Common myeloid progenitor, CD34-positive (primary cell): ENCODE measurements at regions not wholly inside any gene's neighbourhood (a gene's known extent, or its start where the extent isn't known, plus 50 kb on each side); places are given as distances from the start of the nearest gene placed in this dataset.

ENCODE experiments used
- CTCF ChIA-PET: fragments of 350-600 bp; sonication (Branson Sonifier 250); formaldehyde crosslinking; loops from one replicate; lab custom pipeline; 2021; ENCODE audit warnings: antibody characterized with exemption; lab: Charles Lee
- POLR2A ChIA-PET: fragments of 350-600 bp; sonication (Branson Sonifier 250); formaldehyde crosslinking; loops from one replicate; lab custom pipeline; 2021; ENCODE audit warnings: antibody characterized with exemption; lab: Charles Lee
- DNase-seq, 3 donors: peaks; one replicate each; pipeline versions ENCODE4 v3.0.0 to v3.0.0-alpha.2; 2013
- H3K27ac ChIP-seq, 2 experiments: 1 replicate in 1 of 2; 2 replicates in 1 of 2; pipeline ENCODE4 v1.7.0; 2013; ENCODE audit warnings: inconsistent platforms in 2 of 2, low read length in 2 of 2, mild to moderate bottlenecking in 2 of 2, low read depth in 1 of 2, moderate library complexity in 1 of 2; ENCODE audit not compliant: severe bottlenecking in 2 of 2, insufficient read depth in 1 of 2, poor library complexity in 1 of 2
- H3K27me3 ChIP-seq, 5 experiments: replicated peaks in 2 of 5; 1 replicate in 3 of 5; 2 replicates in 2 of 5; pipeline versions ENCODE4 v1.6.1 to v1.7.0; 2013; ENCODE audit warnings: low read length in 4 of 5, mild to moderate bottlenecking in 2 of 5, moderate library complexity in 2 of 5, inconsistent platforms in 1 of 5; ENCODE audit not compliant: insufficient read depth in 5 of 5, control insufficient read depth in 4 of 5
- H3K36me3 ChIP-seq, 4 experiments: 1 replicate in 2 of 4; 2 replicates in 2 of 4; pipeline versions ENCODE4 v1.6.1 to v1.7.0; 2013; ENCODE audit warnings: low read length in 3 of 4, control low read depth in 1 of 4, mild to moderate bottlenecking in 1 of 4; ENCODE audit not compliant: control insufficient read depth in 4 of 4, insufficient read depth in 4 of 4
- H3K4me1 ChIP-seq, 4 experiments: 1 replicate in 3 of 4; 2 replicates in 1 of 4; pipeline versions ENCODE4 v1.6.1 to v1.7.1; 2013; ENCODE audit warnings: low read length in 3 of 4, mild to moderate bottlenecking in 3 of 4, control low read depth in 1 of 4, inconsistent platforms in 1 of 4, moderate library complexity in 1 of 4; ENCODE audit not compliant: control insufficient read depth in 4 of 4, insufficient read depth in 4 of 4; ENCODE audit errors: control extremely low read depth in 1 of 4
- H3K4me3 ChIP-seq, 7 experiments: 1 replicate in 4 of 7; 2 replicates in 3 of 7; pipeline versions ENCODE4 v1.5.1 to v1.7.0; 2013; ENCODE audit warnings: mild to moderate bottlenecking in 7 of 7, low read length in 6 of 7, moderate library complexity in 6 of 7, inconsistent platforms in 2 of 7, low read depth in 2 of 7, control low read depth in 1 of 7; ENCODE audit not compliant: insufficient read depth in 4 of 7, control insufficient read depth in 1 of 7; ENCODE audit errors: extremely low read depth in 1 of 7
- H3K9me3 ChIP-seq, 5 experiments: 1 replicate in 4 of 5; 2 replicates in 1 of 5; pipeline versions ENCODE4 v1.6.1 to v1.7.1; 2013; ENCODE audit warnings: low read length in 4 of 5, mild to moderate bottlenecking in 2 of 5, inconsistent platforms in 1 of 5, low read depth in 1 of 5, moderate library complexity in 1 of 5; ENCODE audit not compliant: control insufficient read depth in 4 of 5, insufficient read depth in 2 of 5; ENCODE audit errors: control extremely low read depth in 1 of 5
- WGBS: methylation state at CpG from one replicate; pipeline ENCODE4 v1.1.5; 2013; ENCODE audit not compliant: insufficient coverage; 5-methylcytosine and 5-hydroxymethylcytosine counted together

DNA sequence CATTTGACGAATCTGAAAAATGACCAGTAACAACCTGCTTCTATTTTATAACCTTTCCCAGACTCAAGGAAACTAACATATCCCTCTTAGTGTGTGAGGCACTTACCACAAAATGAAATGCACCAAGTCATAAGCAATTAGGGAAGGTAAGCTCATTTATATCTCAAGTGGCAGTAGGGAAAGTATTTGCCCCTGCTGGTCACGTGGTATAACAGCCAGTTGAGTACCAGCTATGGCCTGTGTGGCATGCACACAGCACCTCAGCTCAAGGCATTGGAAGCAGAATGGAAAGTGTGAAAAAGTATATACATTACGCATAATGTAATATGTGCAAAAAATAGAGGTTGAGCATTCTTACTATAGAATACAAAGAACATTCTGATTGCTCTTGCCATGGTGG lies 178.3 kb upstream of the GYPA start:
- Histone ChIP-seq H3K4me1 (no peaks in the 10 kb centered on the region), H3K4me3 (no peak overlapping the region), H3K9me3 (peaks cover 0 to 10% (median 4%) of the 10 kb centered on the region in 5 experiments), H3K27ac (no peak overlapping the region), H3K27me3 (no peaks in the 10 kb centered on the region), H3K36me3 (no peaks in the 10 kb centered on the region)
- ChIA-PET POLR2A (no interaction called here), CTCF (no interaction called here)
- no peak for DNase-seq
- 40% methylated on average over 1 of the region's 3 CpGs for WGBS

GRCh38 chr4:144336633-144337032 lies 196.1 kb upstream of the GYPA start:
- 89% methylated on average over 1 of the region's 1 CpG for WGBS
- Histone ChIP-seq H3K36me3 (no peaks in the 10 kb centered on the region), H3K4me1 (peaks cover 0 to 31% (median 11%) of the 10 kb centered on the region in 4 experiments), H3K27me3 (no peaks in the 10 kb centered on the region), H3K27ac (no peak overlapping the region), H3K4me3 (no peak overlapping the region), H3K9me3 (peaks cover 0 to 2% (median 0%) of the 10 kb centered on the region in 5 experiments)
- no peak for DNase-seq
- CTCF ChIA-PET = no interaction called here
- POLR2A ChIA-PET = no interaction called here

- no peaks in the 10 kb centered on the region for H3K27me3 ChIP-seq
- ChIA-PET POLR2A (no interaction called here), CTCF (no interaction called here)
- H3K4me3 ChIP-seq = no peak overlapping the region
- DNase-seq = peak; percentile 53 to 87 (median 83)
- peaks cover 0 to 3% (median 0%) of the 10 kb centered on the region in 5 experiments for H3K9me3 ChIP-seq
- H3K4me1 ChIP-seq = peaks cover 0 to 31% (median 11%) of the 10 kb centered on the region in 4 experiments
- H3K36me3 ChIP-seq = no peaks in the 10 kb centered on the region
- H3K27ac ChIP-seq = no peak overlapping the region
Observed at GRCh38 chr4:144338148-144338547, 197.6 kb upstream of the GYPA start.

DNA sequence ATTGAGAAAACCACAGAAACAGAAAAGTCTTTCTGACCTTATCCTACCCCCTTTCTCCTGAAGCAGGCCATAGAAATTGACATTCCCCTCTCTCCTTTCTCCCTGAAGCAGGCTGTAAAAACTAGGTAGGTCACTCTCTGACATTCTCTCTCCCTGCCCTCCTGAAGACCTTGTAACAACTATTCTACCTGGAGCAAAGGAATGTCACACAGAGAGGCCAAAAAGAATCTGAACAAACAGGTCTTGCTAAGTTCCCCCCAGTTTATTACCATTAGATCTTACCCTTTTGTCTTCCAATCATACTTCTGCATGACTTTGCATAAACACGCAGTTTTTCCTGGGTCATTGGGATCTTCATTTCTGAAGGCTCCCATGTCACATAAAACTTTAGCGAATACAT lies 198.3 kb upstream of the GYPA start:
- Histone ChIP-seq H3K27me3 (no peaks in the 10 kb centered on the region), H3K27ac (no peak overlapping the region), H3K9me3 (peaks cover 0 to 3% (median 0%) of the 10 kb centered on the region in 5 experiments), H3K4me1 (peaks cover 0 to 31% (median 11%) of the 10 kb centered on the region in 4 experiments), H3K4me3 (no peak overlapping the region), H3K36me3 (no peaks in the 10 kb centered on the region)
- ChIA-PET POLR2A (no interaction called here), CTCF (no interaction called here)
- no peak for DNase-seq
- WGBS = 67% methylated on average over 2 of the region's 2 CpGs

DNA sequence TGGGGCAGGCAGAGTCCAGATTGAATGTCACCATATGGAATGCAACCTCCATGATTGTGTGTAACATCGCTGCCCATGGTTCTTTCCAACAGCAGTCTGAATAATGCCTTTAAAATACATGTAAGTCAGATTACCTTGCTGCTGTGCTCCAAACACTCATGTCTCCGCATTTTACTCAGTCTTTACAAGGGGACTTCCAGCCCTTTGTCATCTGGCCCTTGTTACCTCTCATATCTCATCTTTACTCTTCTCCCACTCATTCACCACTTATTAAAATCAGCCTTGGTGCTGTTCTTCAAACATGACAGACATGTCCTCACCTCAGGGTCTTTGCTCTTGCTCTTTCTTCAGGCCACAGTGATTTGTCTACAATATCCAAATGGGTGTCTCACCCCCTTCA lies 200.4 kb upstream of the GYPA start:
- peaks cover 0 to 31% (median 11%) of the 10 kb centered on the region in 4 experiments for H3K4me1 ChIP-seq
- 95% methylated on average over 2 of the region's 2 CpGs for WGBS
- POLR2A ChIA-PET = no interaction called here
- no peaks in the 10 kb centered on the region for H3K27me3 ChIP-seq
- H3K4me3 ChIP-seq = no peak overlapping the region
- peaks cover 0 to 3% (median 0%) of the 10 kb centered on the region in 5 experiments for H3K9me3 ChIP-seq
- no peak overlapping the region for H3K27ac ChIP-seq
- no peaks in the 10 kb centered on the region for H3K36me3 ChIP-seq
- DNase-seq = no peak
- CTCF ChIA-PET = no interaction called here

DNA sequence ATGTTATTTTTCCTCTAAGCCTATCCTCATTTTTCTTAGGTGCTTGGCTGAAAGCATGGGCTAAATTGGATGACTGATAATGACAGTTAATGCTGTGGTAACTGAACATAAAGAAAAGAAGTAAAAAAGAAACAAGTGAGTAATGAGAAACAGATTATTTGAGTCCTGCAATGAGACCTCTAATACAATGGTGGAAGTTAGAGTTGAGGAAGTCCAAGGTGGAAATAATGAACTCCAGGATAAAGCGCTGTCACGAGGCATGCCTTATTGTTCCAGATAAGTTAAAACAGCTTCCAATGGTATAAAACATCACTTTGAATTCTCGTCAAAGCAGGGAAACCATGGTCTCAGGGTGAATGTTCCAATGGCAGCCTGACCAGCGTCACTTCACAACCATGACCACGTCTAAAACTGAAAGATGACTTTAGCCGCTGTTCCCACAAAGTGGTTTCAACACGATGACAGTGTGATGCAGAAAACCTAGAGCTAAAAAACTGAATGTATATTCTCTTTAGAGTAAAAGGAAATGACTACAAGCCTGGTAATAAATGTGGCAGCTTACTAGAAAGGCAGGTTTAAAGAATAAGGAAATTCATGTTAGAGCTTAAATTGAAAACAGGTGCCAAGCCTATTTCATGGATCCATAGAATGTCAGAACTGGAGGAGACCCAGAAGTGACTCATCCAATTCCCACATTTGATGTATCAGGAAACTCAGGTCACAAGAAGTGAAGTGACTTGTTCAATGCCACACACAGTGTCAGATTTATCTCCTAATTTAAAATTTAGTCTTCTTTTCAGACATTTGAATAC lies 202.6 kb upstream of the GYPA start:
- WGBS = 95% methylated on average over 7 of the region's 7 CpGs
- Histone ChIP-seq H3K9me3 (peaks cover 0 to 3% (median 0%) of the 10 kb centered on the region in 5 experiments), H3K4me3 (no peak overlapping the region), H3K4me1 (peaks cover 0 to 15% (median 5%) of the 10 kb centered on the region in 4 experiments), H3K27ac (no peak overlapping the region), H3K27me3 (no peaks in the 10 kb centered on the region), H3K36me3 (no peaks in the 10 kb centered on the region)
- no peak for DNase-seq
- CTCF ChIA-PET = no interaction called here
- POLR2A ChIA-PET = no interaction called here

GRCh38 chr4:144347121-144347520 lies 206.6 kb upstream of the GYPA start:
- H3K27ac ChIP-seq = no peak overlapping the region
- no peaks in the 10 kb centered on the region for H3K4me1 ChIP-seq
- ChIA-PET POLR2A (no interaction called here), CTCF (no interaction called here)
- WGBS = 86% methylated on average over 2 of the region's 4 CpGs
- H3K4me3 ChIP-seq = no peak overlapping the region
- H3K27me3 ChIP-seq = no peaks in the 10 kb centered on the region
- no peaks in the 10 kb centered on the region for H3K9me3 ChIP-seq
- no peak for DNase-seq
- H3K36me3 ChIP-seq = no peaks in the 10 kb centered on the region
